NCI-H226 (cell line): ENCODE measurements at regions not wholly inside any gene's neighbourhood (a gene's known extent, or its start where the extent isn't known, plus 50 kb on each side); places are given as distances from the start of the nearest gene placed in this dataset.
A peak's percentile ranks its signal among the peaks of the same experiment; 100 is the strongest.
"Not testable (repeated sequence)": the region's sequence is repeated elsewhere in the genome, so short reads cannot be mapped to it uniquely, and the experiment has no call there.

Source experiments
- DNase-seq: peaks from one replicate; pipeline ENCODE4 v3.0.0-alpha.2; 2015

GRCh38 chr5:32931438-32931837, 220.3 kb downstream of the NPR3 start:
- DNase-seq, result not testable (repeated sequence)

GRCh38 chr5:32932241-32932935, 221.3 kb downstream of the NPR3 start:
- no peak for DNase-seq

DNA sequence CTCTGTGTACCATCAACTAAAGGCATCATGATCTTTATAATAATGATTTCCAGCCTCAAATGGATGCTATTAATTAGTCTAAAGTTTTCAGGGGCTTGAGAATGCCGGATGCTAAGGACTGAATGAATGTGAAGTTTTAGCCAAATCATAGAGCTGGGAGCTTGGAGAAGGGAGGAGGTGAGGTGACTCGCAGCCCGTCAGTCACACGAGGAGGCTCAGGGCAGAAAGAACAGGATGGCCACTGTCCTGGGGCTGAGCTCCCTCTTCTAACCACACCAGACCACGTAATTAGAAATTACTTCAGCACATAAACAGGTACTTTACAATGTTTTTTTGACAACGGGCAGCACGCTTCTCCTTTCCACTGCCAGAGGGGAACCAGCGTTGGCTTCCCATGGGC, 222.6 kb downstream of the NPR3 start:
- DNase-seq, result no peak

DNA sequence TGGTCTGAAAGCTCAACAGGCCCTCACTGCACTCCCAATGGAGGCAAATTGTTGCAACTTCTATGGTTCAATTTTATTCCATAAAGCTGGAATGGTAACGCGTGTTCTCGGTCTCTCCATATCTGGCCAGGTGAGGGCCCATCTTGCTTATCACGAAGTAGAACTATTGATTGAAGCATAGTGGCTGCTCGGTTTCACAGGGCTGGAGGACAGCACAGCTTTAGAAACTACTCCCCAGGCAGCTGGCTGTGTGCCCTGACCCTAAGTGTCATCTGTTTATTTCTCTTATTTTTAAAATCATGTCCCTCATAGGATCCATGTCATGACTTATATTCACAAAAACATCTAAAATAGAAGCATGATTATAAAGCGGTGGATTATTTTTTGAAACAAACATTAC, 223.4 kb downstream of the NPR3 start:
- no peak for DNase-seq

DNA sequence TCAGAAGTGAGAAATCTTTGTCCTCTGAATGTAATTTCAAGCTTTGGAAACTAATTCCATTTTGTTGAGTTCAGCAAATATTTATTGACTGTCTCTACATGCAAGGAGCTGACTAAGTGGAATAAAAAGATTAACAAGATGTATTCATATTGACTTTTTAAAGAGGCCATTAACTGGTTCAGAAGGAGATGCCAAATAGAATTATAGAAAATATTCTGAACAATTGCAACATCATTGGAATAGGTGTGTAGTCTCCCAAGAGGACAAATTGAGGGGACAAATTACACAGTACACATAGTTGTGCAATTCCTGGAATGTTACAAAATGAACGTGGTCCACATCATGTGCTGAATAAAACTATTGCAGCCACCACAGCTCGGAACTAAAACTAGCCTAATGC, 224.2 kb downstream of the NPR3 start:
- DNase-seq, result no peak

DNA sequence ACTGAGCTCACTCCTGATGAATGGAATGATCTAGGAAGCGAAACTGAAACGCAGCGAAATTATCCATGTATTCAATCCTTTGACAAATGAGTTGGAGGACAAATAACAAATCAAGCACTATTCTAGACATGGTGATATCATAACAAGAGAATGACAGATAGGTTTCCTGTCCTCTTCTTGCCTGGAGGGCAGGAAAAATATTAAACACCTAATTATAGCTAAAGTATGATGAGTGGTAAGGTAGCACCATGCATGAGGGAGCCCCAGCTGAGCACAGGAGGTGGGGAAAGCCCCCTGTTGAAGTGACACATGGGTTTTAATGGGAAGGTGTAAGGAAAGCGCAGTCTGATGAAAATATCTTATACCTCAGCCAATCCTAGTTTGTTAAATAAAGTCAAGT, 225.2 kb downstream of the NPR3 start:
- DNase-seq, result peak; percentile 6

GRCh38 chr5:32942225-32942989, 231.3 kb downstream of the NPR3 start:
- DNase-seq, result peak; percentile 11

DNA sequence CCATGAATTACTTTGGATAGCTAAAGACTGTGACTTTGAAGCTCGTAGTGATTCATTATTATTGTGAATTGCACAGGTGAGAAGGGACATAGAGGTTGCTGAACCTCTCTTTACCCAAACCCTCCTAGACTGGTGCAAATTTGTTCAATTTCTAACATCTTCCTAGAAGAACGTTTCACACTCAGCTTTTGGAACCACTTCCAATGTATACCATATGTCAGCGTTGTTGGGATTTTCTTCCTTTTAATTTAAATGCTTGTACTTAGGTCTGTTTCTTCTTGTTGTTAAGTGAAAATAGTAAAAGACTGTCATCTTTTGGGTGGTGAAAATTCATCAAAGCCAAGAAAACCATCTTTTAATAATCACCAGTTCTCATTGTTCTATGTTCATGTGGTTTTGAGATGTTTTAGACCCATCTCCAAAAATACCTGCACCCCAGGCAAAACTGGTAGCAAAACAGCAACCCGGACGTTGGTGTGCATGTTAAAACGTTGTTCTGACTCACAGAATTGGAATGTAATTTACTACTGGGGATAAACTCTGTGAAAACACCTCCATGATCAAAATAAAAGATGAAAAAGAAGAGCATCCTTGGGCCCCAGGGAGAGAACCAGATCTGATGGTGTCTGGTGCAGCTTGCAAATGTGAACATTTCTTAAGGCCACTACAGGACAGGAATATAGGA, 238.3 kb downstream of the NPR3 start:
- DNase-seq, result no peak

DNA sequence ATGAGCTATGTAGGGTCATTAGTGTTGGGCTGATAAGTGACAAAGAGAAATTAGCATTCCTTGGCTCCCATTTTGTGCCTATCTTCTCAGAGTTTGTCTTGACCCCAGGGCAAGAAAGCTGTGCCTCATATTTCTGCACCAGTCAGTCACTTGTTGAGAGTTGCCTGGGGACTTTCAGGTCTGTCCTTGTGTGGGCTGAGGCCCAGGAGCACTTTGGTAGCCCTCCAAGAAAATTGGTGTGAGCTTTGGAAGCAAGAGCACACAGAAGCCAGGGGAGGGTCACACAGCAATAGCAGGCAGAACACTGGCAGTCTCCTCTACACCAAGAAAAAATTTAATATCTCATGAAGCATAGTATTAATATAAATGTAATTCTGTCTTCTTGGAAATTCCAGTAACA, 239.9 kb downstream of the NPR3 start:
- no peak for DNase-seq

DNA sequence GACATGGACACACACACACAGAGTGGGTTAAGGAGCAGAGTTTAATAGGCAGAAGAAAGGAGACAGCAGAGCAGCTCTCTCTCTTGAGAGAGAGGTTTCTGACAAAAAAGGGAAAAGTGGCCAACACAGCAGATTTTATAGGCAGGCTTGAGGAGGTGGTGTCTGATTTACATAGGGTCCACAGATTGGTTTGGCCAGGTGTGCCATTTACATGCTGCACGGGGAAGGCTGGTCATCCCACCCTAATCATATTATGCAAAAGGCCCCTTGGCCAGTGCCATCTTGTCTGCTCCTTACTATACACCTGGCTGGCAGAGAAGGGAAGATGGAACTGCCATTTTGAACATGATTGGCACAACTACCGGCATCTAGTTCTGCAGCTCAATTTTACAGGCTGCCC, 240.8 kb downstream of the NPR3 start:
- no peak for DNase-seq

DNA sequence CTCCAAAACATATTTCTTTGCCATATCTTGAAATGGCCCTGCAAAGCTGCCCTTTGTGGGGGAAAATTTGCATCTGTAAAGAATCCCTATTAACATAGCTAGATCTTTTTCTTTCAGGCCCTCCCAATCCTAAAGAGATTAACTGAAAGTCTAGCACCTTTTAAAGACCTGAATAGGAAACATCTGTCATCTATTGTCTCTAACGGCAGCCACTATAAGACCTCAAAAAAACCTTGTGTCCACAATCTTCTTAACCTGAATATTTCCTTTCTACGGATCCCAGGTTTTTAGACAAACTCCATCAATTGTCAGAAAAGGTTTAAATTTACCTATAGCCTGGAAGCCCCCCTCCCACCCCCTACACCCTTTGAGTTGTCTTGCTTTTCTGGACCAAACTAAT, 241.3 kb downstream of the NPR3 start:
- DNase-seq, result not testable (repeated sequence)

DNA sequence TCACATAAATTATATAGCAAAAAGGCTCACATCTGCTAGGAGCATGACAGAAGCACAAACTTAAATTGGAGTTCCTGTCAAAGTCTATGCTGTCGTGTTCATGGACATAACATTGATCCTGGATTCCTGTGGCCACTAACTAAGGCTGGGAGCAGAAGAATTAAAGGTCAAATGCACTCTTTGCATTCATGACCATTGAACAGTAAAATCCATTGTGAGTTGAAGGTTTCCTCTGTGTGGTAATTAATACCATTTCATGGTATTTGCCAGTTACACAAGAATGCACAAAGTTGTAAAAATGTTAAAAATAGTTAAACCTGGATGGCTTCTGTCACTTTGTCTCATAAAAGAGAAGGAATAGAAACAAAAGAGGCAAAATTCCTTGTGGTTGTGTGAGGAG, 242.6 kb downstream of the NPR3 start:
- DNase-seq, result no peak

DNA sequence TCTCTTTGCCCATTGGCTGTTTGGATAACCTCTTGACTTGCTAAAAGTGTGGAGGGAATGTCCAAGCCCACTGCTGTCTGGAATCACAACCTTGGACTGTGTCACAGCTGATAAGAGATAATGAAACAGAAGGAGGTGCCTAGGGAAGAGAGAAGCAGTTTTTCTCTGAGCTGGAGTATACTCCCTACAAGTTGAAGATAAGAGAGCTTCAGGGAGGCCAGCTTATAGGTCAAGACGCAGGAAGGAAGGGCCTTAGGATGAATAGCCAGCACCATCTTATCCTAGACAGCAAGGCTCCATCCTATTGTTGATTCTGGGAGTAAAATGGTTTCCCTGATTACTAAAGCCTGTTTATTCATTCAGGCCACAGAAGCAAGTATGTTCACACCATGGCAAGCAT, 244.7 kb downstream of the NPR3 start:
- peak; percentile 93 for DNase-seq

- no peak for DNase-seq
Observed at GRCh38 chr5:32960340-32961058, 249.4 kb downstream of the NPR3 start.

DNA sequence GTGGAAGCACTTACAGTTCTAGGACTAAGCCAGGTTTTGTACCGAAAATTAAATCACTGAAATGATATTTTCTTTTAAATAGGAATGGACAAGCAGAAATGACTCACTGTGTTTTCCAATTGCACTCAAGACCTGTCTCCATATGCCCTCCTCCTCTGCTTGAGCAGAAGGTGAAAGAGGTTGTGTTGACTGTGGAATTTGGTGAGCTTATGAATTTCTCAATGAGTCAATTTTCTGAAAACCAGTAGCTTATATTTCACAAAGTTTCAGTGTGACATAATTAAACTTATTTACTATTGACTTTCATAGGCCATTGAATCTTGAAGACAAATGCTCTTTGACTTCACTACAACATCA, 249.9 kb downstream of the NPR3 start:
- DNase-seq, result no peak

DNA sequence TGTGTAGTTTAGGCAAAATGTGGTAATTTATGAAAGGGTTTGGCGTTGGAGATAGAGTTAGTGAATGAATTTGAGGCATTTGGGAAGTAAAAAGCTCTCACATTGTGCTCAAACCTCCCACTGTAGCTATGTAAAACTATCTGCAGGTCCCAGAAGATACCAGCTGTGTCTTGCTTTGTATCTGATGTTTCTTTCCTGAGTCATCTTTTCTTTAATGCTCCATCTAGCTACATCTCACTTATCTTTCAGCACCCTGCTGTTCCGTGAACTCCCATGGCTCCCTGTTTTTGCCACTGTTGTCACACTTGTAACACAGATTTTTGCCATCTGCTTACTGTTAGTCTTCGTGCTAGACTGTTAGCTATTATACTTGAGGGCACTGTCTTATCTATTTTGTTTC, 253.1 kb downstream of the NPR3 start:
- DNase-seq, result peak; percentile 8

- no peak for DNase-seq
Observed at GRCh38 chr5:32973646-32974045, 262.5 kb downstream of the NPR3 start.

- DNase-seq, result no peak
Observed at GRCh38 chr5:32975656-32976375, 264.7 kb downstream of the NPR3 start.

GRCh38 chr5:32981061-32981460, 269.9 kb downstream of the NPR3 start:
- DNase-seq, result no peak

DNA sequence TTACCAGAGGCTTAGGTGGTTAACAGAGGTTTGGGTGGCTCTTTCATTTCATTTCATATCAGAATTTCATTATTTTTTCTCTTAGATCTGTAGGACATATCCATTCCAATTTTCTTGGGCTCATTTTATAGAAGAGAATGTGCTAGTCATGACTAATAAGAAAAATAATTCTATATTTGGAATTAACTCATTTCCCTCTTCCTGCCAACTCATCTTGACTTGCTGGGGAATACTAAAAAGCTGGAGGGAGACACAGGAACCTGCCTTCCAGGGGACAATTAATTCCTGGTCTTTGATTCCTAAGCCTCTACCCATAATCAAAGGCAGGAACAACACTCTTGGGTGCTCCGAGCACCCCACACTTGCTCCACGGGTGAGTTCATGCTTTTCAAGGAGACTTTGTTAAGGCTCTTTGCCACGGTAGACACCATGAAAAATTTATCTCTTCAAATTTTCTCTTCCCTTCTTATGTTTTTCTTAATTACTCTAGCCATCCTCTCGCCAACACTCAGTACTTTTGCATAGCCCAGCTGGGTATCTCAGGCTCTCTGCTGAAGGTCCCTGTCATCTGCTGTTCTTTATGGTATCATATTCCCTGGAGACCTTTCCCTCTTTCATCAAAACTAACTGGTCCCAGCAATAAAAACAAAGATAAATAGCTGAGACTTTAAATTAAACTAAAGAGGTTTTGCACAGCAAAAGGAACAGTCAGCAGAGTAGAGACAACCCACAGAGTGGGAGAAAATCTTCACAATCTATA, 273.9 kb downstream of the NPR3 start:
- no peak for DNase-seq

GRCh38 chr5:32989815-32990214, 278.7 kb downstream of the NPR3 start:
- DNase-seq, result no peak
